Tibial nerve (tissue), 4 donors: ENCODE measurements at regions not wholly inside any gene's neighbourhood (a gene's known extent, or its start where the extent isn't known, plus 50 kb on each side); places are given as distances from the start of the nearest gene placed in this dataset.

Source experiments
- CTCF ChIP-seq, 5 experiments: fragments of 200-600 bp in 3 of 5; fragments of 450-650 bp in 2 of 5; sonication (generic) in 3 of 5; IDR thresholded peaks; one replicate each; pipeline ENCODE4 v1.5.1; 2016 to 2019; ENCODE audit warnings: antibody characterized with exemption in 5 of 5, mild to moderate bottlenecking in 3 of 5, moderate library complexity in 2 of 5
- EP300 ChIP-seq, 2 donors: sonication (generic); formaldehyde crosslinking; IDR thresholded peaks; one replicate each; pipeline ENCODE4 v1.6.1; 2017; ENCODE audit warnings: antibody characterized with exemption in 2 of 2, mild to moderate bottlenecking in 1 of 2

GRCh38 chr4:100869276-100869675, 351.5 kb upstream of the EMCN start:
- TF ChIP-seq CTCF (IDR thresholded peaks at IDR 0.05) = no peak
- TF ChIP-seq EP300 (IDR thresholded peaks at IDR 0.05) = no peak
